BE2C (cell line): ENCODE measurements at regions not wholly inside any gene's neighbourhood (a gene's known extent, or its start where the extent isn't known, plus 50 kb on each side); places are given as distances from the start of the nearest gene placed in this dataset.

Experiments used
- DNase-seq: peaks from one replicate; pipeline ENCODE4 v3.0.0-alpha.2; 2020
- H3K27me3 ChIP-seq: fragments of 250-450 bp; sonication (Bioruptor Pico); 2 replicates; pipeline ENCODE4 v1.5.1; 2020; ENCODE audit warnings: mild to moderate bottlenecking
- H3K36me3 ChIP-seq: fragments of 250-450 bp; sonication (Bioruptor Pico); 2 replicates; pipeline ENCODE4 v1.5.1; 2020; ENCODE audit warnings: mild to moderate bottlenecking
- H3K4me1 ChIP-seq: fragments of 250-450 bp; sonication (Bioruptor Pico); 2 replicates; pipeline ENCODE4 v1.5.1; 2020
- H3K4me3 ChIP-seq: 2 replicates; pipeline ENCODE4 v1.5.1; 2011; ENCODE audit warnings: low read depth, low read length
- H3K9me3 ChIP-seq: fragments of 250-450 bp; sonication (Bioruptor Pico); 2 replicates; pipeline ENCODE4 v1.5.1; 2020
- CTCF ChIP-seq: IDR thresholded peaks from 2 replicates; pipeline ENCODE4 v1.5.1; 2012; ENCODE audit warnings: mild to moderate bottlenecking, low read depth, low read length

GRCh38 chr17:77512062-77512946, 371.5 kb downstream of the SEC14L1 start:
- no peaks in the 10 kb centered on the region for H3K27me3 ChIP-seq
- H3K4me3 ChIP-seq, result no peak overlapping the region
- no peaks in the 10 kb centered on the region for H3K36me3 ChIP-seq
- TF ChIP-seq CTCF, result no peak
- peaks cover 5% of the 10 kb centered on the region; the same call in 1 of the 2 replicates for H3K4me1 ChIP-seq
- no peak for DNase-seq
- peaks cover 3% of the 10 kb centered on the region; the same call in 1 of the 2 replicates for H3K9me3 ChIP-seq

GRCh38 chr17:77513045-77513444, 372.3 kb downstream of the SEC14L1 start:
- DNase-seq, result no peak
- Histone ChIP-seq H3K4me3 (no peak overlapping the region), H3K27me3 (no peaks in the 10 kb centered on the region), H3K9me3 (peaks cover 3% of the 10 kb centered on the region; the same call in 1 of the 2 replicates), H3K4me1 (peaks cover 5% of the 10 kb centered on the region; the same call in 1 of the 2 replicates), H3K36me3 (no peaks in the 10 kb centered on the region)
- TF ChIP-seq CTCF, result no peak

- no peaks in the 10 kb centered on the region for H3K27me3 ChIP-seq
- H3K4me1 ChIP-seq, result peaks cover 5% of the 10 kb centered on the region; the same call in 1 of the 2 replicates
- peaks cover 3% of the 10 kb centered on the region; the same call in 1 of the 2 replicates for H3K9me3 ChIP-seq
- DNase-seq, result no peak
- H3K4me3 ChIP-seq, result no peak overlapping the region
- H3K36me3 ChIP-seq, result no peaks in the 10 kb centered on the region
- TF ChIP-seq CTCF, result no peak
Observed at GRCh38 chr17:77515227-77515626, 374.5 kb downstream of the SEC14L1 start.

GRCh38 chr17:77516902-77517301, 376.1 kb downstream of the SEC14L1 start:
- peaks cover 5% of the 10 kb centered on the region; the same call in 1 of the 2 replicates for H3K4me1 ChIP-seq
- peaks cover 3% of the 10 kb centered on the region; the same call in 1 of the 2 replicates for H3K9me3 ChIP-seq
- no peak overlapping the region for H3K4me3 ChIP-seq
- TF ChIP-seq CTCF, result no peak
- DNase-seq, result peak; percentile 41
- no peaks in the 10 kb centered on the region for H3K27me3 ChIP-seq
- no peaks in the 10 kb centered on the region for H3K36me3 ChIP-seq

GRCh38 chr17:77521076-77521475, 380.3 kb downstream of the SEC14L1 start:
- Histone ChIP-seq H3K4me1 (peaks cover 5% of the 10 kb centered on the region; the same call in 1 of the 2 replicates), H3K4me3 (no peak overlapping the region), H3K27me3 (no peaks in the 10 kb centered on the region), H3K9me3 (peaks cover 3% of the 10 kb centered on the region; the same call in 1 of the 2 replicates), H3K36me3 (no peaks in the 10 kb centered on the region)
- no peak for DNase-seq
- TF ChIP-seq CTCF, result no peak

- no peaks in the 10 kb centered on the region for H3K9me3 ChIP-seq
- DNase-seq, result no peak
- no peak overlapping the region for H3K4me3 ChIP-seq
- no peak for TF ChIP-seq CTCF
- H3K4me1 ChIP-seq, result no peaks in the 10 kb centered on the region; the same call in 1 of the 2 replicates
- no peaks in the 10 kb centered on the region for H3K36me3 ChIP-seq
- H3K27me3 ChIP-seq, result no peaks in the 10 kb centered on the region
Observed at GRCh38 chr17:77523540-77523939, 382.8 kb downstream of the SEC14L1 start.
